ENCODE measurements at regions not wholly inside any gene's neighbourhood (a gene's known extent, or its start where the extent isn't known, plus 50 kb on each side); places are given as distances from the start of the nearest gene placed in this dataset.

- DNase-seq (ENCODE audit: low read depth in 2 of 2) = no peak
Observed at GRCh38 chr13:103557878-103558277, 491.7 kb upstream of the SLC10A2 start.

- no peak for DNase-seq (ENCODE audit: low read depth in 2 of 2)
Observed at GRCh38 chr13:103556681-103557080, 490.5 kb upstream of the SLC10A2 start.

GRCh38 chr13:103547914-103548313, 481.7 kb upstream of the SLC10A2 start:
- no peak for DNase-seq (ENCODE audit: low read depth in 2 of 2)

GRCh38 chr13:103546271-103546670, 480.1 kb upstream of the SLC10A2 start:
- DNase-seq (ENCODE audit: low read depth in 2 of 2) = no peak

- no peak for DNase-seq (ENCODE audit: low read depth in 2 of 2)
Observed at GRCh38 chr13:103542648-103543047, 476.4 kb upstream of the SLC10A2 start.

- no peak for DNase-seq (ENCODE audit: low read depth in 2 of 2)
Observed at GRCh38 chr13:103540382-103540765, 474.2 kb upstream of the SLC10A2 start.

GRCh38 chr13:103539721-103540381, 473.6 kb upstream of the SLC10A2 start:
- DNase-seq (ENCODE audit: low read depth in 2 of 2) = no peak

GRCh38 chr13:103539265-103539664, 473.0 kb upstream of the SLC10A2 start:
- no peak for DNase-seq (ENCODE audit: low read depth in 2 of 2)

- DNase-seq (ENCODE audit: low read depth in 2 of 2) = no peak
Observed at GRCh38 chr13:103537616-103538015, 471.4 kb upstream of the SLC10A2 start.

- DNase-seq (ENCODE audit: low read depth in 2 of 2) = no peak
Observed at GRCh38 chr13:103531278-103531677, 465.1 kb upstream of the SLC10A2 start.

GRCh38 chr13:103528437-103528836, 462.2 kb upstream of the SLC10A2 start:
- DNase-seq (ENCODE audit: low read depth in 2 of 2) = no peak

GRCh38 chr13:103525530-103525929, 459.3 kb upstream of the SLC10A2 start:
- DNase-seq (ENCODE audit: low read depth in 2 of 2) = no peak

- no peak for DNase-seq (ENCODE audit: low read depth in 2 of 2)
Observed at GRCh38 chr13:103523858-103524257, 457.6 kb upstream of the SLC10A2 start.

- no peak for DNase-seq (ENCODE audit: low read depth in 2 of 2)
Observed at GRCh38 chr13:103521532-103521931, 455.3 kb upstream of the SLC10A2 start.

GRCh38 chr13:103517768-103518102, 451.5 kb upstream of the SLC10A2 start:
- DNase-seq (ENCODE audit: low read depth in 2 of 2) = no peak

GRCh38 chr13:103517066-103517767, 451.0 kb upstream of the SLC10A2 start:
- no peak for DNase-seq (ENCODE audit: low read depth in 2 of 2)

- DNase-seq (ENCODE audit: low read depth in 2 of 2) = no peak
Observed at GRCh38 chr13:103516015-103516795, 450.0 kb upstream of the SLC10A2 start.

GRCh38 chr13:103515410-103515809, 449.2 kb upstream of the SLC10A2 start:
- no peak for DNase-seq (ENCODE audit: low read depth in 2 of 2)

GRCh38 chr13:103514619-103515018, 448.4 kb upstream of the SLC10A2 start:
- DNase-seq (ENCODE audit: low read depth in 2 of 2) = no peak

- no peak for DNase-seq (ENCODE audit: low read depth in 2 of 2)
Observed at GRCh38 chr13:103514188-103514587, 448.0 kb upstream of the SLC10A2 start.

GRCh38 chr13:103510007-103510535, 443.9 kb upstream of the SLC10A2 start:
- no peak for DNase-seq (ENCODE audit: low read depth in 2 of 2)

- DNase-seq (ENCODE audit: low read depth in 2 of 2) = no peak
Observed at GRCh38 chr13:103497404-103497803, 431.2 kb upstream of the SLC10A2 start.

- DNase-seq (ENCODE audit: low read depth in 2 of 2) = no peak
Observed at GRCh38 chr13:103487841-103488240, 421.6 kb upstream of the SLC10A2 start.

Data from stimulated activated CD4-positive, alpha-beta T cell treated with anti-CD3 and anti-CD28 coated beads, Interleukin-12 subunit alpha, Interleukin-12 subunit beta, amount 100 ng/mL, for 24 hours (primary cell).